ENCODE measurements at regions not wholly inside any gene's neighbourhood (a gene's known extent, or its start where the extent isn't known, plus 50 kb on each side); places are given as distances from the start of the nearest gene placed in this dataset.

GRCh38 chr4:130484826-130485225 is 1388.9 kb downstream of the C4orf33 start:
- TF ChIP-seq OSR1 (CRISPR knock-in tag; IDR thresholded peaks at IDR 0.05): no peak
- no peak for TF ChIP-seq TCF4 (CRISPR knock-in tag; IDR thresholded peaks at IDR 0.05; ENCODE audit: borderline replicate concordance)
- no peak for TF ChIP-seq TOX (CRISPR knock-in tag; IDR thresholded peaks at IDR 0.05; ENCODE audit: borderline replicate concordance)
- no peak for TF ChIP-seq ISL1 (CRISPR knock-in tag; IDR thresholded peaks at IDR 0.05)
- TF ChIP-seq, protein P1, sequence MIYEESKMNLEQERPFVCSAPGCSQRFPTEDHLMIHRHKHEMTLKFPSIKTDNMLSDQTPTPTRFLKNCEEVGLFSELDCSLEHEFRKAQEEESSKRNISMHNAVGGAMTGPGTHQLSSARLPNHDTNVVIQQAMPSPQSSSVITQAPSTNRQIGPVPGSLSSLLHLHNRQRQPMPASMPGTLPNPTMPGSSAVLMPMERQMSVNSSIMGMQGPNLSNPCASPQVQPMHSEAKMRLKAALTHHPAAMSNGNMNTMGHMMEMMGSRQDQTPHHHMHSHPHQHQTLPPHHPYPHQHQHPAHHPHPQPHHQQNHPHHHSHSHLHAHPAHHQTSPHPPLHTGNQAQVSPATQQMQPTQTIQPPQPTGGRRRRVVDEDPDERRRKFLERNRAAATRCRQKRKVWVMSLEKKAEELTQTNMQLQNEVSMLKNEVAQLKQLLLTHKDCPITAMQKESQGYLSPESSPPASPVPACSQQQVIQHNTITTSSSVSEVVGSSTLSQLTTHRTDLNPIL (CRISPR knock-in tag; IDR thresholded peaks at IDR 0.05; ENCODE audit: low read depth): no peak
- TF ChIP-seq PPARA (CRISPR knock-in tag; IDR thresholded peaks at IDR 0.05; ENCODE audit: borderline replicate concordance): no peak
- no peak for TF ChIP-seq CSDC2 (CRISPR knock-in tag; IDR thresholded peaks at IDR 0.05)
- no peak for TF ChIP-seq ARNTL (CRISPR knock-in tag; IDR thresholded peaks at IDR 0.05; ENCODE audit: borderline replicate concordance, low read depth)
- TF ChIP-seq POU6F1 (CRISPR knock-in tag; IDR thresholded peaks at IDR 0.05; ENCODE audit: borderline replicate concordance, low read depth): no peak
- ATAC-seq: no peak

DNA sequence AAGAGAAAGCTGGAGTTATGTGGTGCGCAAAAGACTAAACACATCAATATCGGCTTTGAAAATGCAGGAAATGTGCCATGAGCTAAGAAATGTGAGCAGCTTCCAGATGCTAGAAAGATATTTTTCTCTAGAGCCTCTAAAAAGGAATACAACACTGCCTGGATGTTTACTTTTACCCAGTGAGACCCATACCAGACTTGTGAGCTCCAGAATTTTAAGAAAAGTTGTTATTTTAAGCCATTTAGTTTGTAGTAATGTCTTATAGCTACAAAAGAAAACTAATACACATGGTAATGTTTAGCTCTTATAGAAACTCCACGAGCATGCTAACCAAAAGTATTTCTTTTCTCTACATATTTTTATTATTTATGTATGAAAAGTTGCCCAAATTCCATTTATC is 1389.4 kb downstream of the C4orf33 start:
- no peak for ATAC-seq

More for the DNA sequence above, 1389.4 kb downstream of the C4orf33 start:
- TF ChIP-seq ARNTL (CRISPR knock-in tag; IDR thresholded peaks at IDR 0.05; ENCODE audit: borderline replicate concordance, low read depth): no peak
- TF ChIP-seq TCF4 (CRISPR knock-in tag; IDR thresholded peaks at IDR 0.05; ENCODE audit: borderline replicate concordance): no peak
- no peak for TF ChIP-seq ZNF70 (CRISPR knock-in tag; IDR thresholded peaks at IDR 0.05)
- TF ChIP-seq, protein P1 (CRISPR knock-in tag; IDR thresholded peaks at IDR 0.05; ENCODE audit: low read depth): no peak
- no peak for TF ChIP-seq ZC3H10 (CRISPR knock-in tag; IDR thresholded peaks at IDR 0.05)
- TF ChIP-seq, protein P2, sequence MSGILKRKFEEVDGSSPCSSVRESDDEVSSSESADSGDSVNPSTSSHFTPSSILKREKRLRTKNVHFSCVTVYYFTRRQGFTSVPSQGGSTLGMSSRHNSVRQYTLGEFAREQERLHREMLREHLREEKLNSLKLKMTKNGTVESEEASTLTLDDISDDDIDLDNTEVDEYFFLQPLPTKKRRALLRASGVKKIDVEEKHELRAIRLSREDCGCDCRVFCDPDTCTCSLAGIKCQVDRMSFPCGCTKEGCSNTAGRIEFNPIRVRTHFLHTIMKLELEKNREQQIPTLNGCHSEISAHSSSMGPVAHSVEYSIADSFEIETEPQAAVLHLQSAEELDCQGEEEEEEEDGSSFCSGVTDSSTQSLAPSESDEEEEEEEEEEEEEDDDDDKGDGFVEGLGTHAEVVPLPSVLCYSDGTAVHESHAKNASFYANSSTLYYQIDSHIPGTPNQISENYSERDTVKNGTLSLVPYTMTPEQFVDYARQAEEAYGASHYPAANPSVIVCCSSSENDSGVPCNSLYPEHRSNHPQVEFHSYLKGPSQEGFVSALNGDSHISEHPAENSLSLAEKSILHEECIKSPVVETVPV (CRISPR knock-in tag; IDR thresholded peaks at IDR 0.05): no peak
- no peak for TF ChIP-seq PATZ1 (CRISPR knock-in tag; IDR thresholded peaks at IDR 0.05; ENCODE audit: borderline replicate concordance)
- TF ChIP-seq, protein P3, sequence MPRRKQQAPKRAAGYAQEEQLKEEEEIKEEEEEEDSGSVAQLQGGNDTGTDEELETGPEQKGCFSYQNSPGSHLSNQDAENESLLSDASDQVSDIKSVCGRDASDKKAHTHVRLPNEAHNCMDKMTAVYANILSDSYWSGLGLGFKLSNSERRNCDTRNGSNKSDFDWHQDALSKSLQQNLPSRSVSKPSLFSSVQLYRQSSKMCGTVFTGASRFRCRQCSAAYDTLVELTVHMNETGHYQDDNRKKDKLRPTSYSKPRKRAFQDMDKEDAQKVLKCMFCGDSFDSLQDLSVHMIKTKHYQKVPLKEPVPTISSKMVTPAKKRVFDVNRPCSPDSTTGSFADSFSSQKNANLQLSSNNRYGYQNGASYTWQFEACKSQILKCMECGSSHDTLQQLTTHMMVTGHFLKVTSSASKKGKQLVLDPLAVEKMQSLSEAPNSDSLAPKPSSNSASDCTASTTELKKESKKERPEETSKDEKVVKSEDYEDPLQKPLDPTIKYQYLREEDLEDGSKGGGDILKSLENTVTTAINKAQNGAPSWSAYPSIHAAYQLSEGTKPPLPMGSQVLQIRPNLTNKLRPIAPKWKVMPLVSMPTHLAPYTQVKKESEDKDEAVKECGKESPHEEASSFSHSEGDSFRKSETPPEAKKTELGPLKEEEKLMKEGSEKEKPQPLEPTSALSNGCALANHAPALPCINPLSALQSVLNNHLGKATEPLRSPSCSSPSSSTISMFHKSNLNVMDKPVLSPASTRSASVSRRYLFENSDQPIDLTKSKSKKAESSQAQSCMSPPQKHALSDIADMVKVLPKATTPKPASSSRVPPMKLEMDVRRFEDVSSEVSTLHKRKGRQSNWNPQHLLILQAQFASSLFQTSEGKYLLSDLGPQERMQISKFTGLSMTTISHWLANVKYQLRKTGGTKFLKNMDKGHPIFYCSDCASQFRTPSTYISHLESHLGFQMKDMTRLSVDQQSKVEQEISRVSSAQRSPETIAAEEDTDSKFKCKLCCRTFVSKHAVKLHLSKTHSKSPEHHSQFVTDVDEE (CRISPR knock-in tag; IDR thresholded peaks at IDR 0.05): no peak
- no peak for TF ChIP-seq SNAI2 (CRISPR knock-in tag; IDR thresholded peaks at IDR 0.05)
- no peak for TF ChIP-seq ZFP3 (CRISPR knock-in tag; IDR thresholded peaks at IDR 0.05)
- no peak for TF ChIP-seq POU6F1 (CRISPR knock-in tag; IDR thresholded peaks at IDR 0.05; ENCODE audit: borderline replicate concordance, low read depth)
- TF ChIP-seq OSR1 (CRISPR knock-in tag; IDR thresholded peaks at IDR 0.05): no peak
- no peak for TF ChIP-seq TOX (CRISPR knock-in tag; IDR thresholded peaks at IDR 0.05; ENCODE audit: borderline replicate concordance)
- no peak for TF ChIP-seq ISL1 (CRISPR knock-in tag; IDR thresholded peaks at IDR 0.05)
- no peak for TF ChIP-seq GLIS3 (CRISPR knock-in tag; IDR thresholded peaks at IDR 0.05)
- TF ChIP-seq ZFP30 (CRISPR knock-in tag; IDR thresholded peaks at IDR 0.05): no peak
- TF ChIP-seq RARB (CRISPR knock-in tag; IDR thresholded peaks at IDR 0.05): no peak
